Mucosa of rectum (tissue), 2 donors: ENCODE measurements at regions not wholly inside any gene's neighbourhood (a gene's known extent, or its start where the extent isn't known, plus 50 kb on each side); places are given as distances from the start of the nearest gene placed in this dataset.
"Not testable (repeated sequence)": the region's sequence is repeated elsewhere in the genome, so short reads cannot be mapped to it uniquely, and the experiment has no call there.

Source experiments
- H3K27ac ChIP-seq, 2 donors: one replicate each; pipeline ENCODE4 v1.7.0; 2013; ENCODE audit warnings: inconsistent platforms in 2 of 2, low read depth in 2 of 2, low read length in 2 of 2
- H3K27me3 ChIP-seq, 2 donors: one replicate each; pipeline ENCODE4 v1.7.0; 2013; ENCODE audit warnings: low read length in 2 of 2; ENCODE audit not compliant: control insufficient read depth in 2 of 2, insufficient read depth in 2 of 2
- H3K36me3 ChIP-seq, 2 donors: one replicate each; pipeline ENCODE4 v1.7.0; 2013; ENCODE audit warnings: low read length in 2 of 2; ENCODE audit not compliant: control insufficient read depth in 2 of 2, insufficient read depth in 2 of 2
- H3K4me1 ChIP-seq, 2 donors: one replicate each; pipeline ENCODE4 v1.7.0; 2013; ENCODE audit warnings: low read length in 2 of 2, mild to moderate bottlenecking in 1 of 2; ENCODE audit not compliant: control insufficient read depth in 2 of 2, insufficient read depth in 2 of 2
- H3K4me3 ChIP-seq, 2 donors: one replicate each; pipeline ENCODE4 v1.7.0; 2013; ENCODE audit warnings: low read length in 2 of 2
- H3K9ac ChIP-seq, 2 donors: one replicate each; pipeline ENCODE4 v1.7.0; 2013; ENCODE audit warnings: low read length in 2 of 2, low read depth in 1 of 2, mild to moderate bottlenecking in 1 of 2
- H3K9me3 ChIP-seq, 2 donors: one replicate each; pipeline ENCODE4 v1.7.0; 2013; ENCODE audit warnings: low read length in 2 of 2; ENCODE audit not compliant: control insufficient read depth in 2 of 2
- donor health status: healthy.
- donor health status: Normal muscosa, but diverticular disease.

- not testable (repeated sequence) for H3K4me1 ChIP-seq
These were observed 544.6 kb upstream of the DEFB115 start for GRCh38 chr20:30712861-30713260.

GRCh38 chr20:30719415-30720199, 537.9 kb upstream of the DEFB115 start:
- not testable (repeated sequence) for H3K9me3 ChIP-seq, H3K27ac ChIP-seq, H3K36me3 ChIP-seq, H3K4me1 ChIP-seq, H3K9ac ChIP-seq, H3K27me3 ChIP-seq, H3K4me3 ChIP-seq

More at GRCh38 chr20:30712861-30713260, 544.6 kb upstream of the DEFB115 start:
- H3K27ac ChIP-seq, H3K4me3 ChIP-seq, H3K36me3 ChIP-seq, H3K27me3 ChIP-seq, H3K9ac ChIP-seq, H3K9me3 ChIP-seq: not testable (repeated sequence)

GRCh38 chr20:30723511-30723910, 534.0 kb upstream of the DEFB115 start:
- H3K9me3 ChIP-seq, H3K27me3 ChIP-seq, H3K36me3 ChIP-seq, H3K4me1 ChIP-seq: not testable (repeated sequence)
- H3K4me3 ChIP-seq: peak overlapping the region; percentile 33 to 39
- H3K9ac ChIP-seq: peak overlapping the region in 1 of 2 donors; percentile 43
- peak overlapping the region in 1 of 2 donors; percentile 58 for H3K27ac ChIP-seq

GRCh38 chr20:30723934-30724687, 533.4 kb upstream of the DEFB115 start:
- not testable (repeated sequence) for H3K9me3 ChIP-seq, H3K36me3 ChIP-seq, H3K27me3 ChIP-seq, H3K4me1 ChIP-seq
- H3K4me3 ChIP-seq: peak overlapping the region; percentile 43 to 44
- H3K9ac ChIP-seq: peak overlapping the region; percentile 32 to 43
- peak overlapping the region; percentile 23 to 58 for H3K27ac ChIP-seq

- H3K36me3 ChIP-seq, H3K27me3 ChIP-seq, H3K27ac ChIP-seq, H3K4me1 ChIP-seq, H3K9me3 ChIP-seq: not testable (repeated sequence)
- H3K4me3 ChIP-seq: peak overlapping the region in 1 of 2 donors; percentile 43
- H3K9ac ChIP-seq: peak overlapping the region in 1 of 2 donors; percentile 33
These were observed 532.8 kb upstream of the DEFB115 start for GRCh38 chr20:30724688-30725074.

GRCh38 chr20:30725188-30725587, 532.3 kb upstream of the DEFB115 start:
- H3K4me1 ChIP-seq, H3K9ac ChIP-seq, H3K27ac ChIP-seq, H3K9me3 ChIP-seq, H3K36me3 ChIP-seq, H3K27me3 ChIP-seq, H3K4me3 ChIP-seq: not testable (repeated sequence)

- H3K27ac ChIP-seq, H3K9ac ChIP-seq, H3K4me1 ChIP-seq, H3K27me3 ChIP-seq, H3K36me3 ChIP-seq, H3K9me3 ChIP-seq, H3K4me3 ChIP-seq: not testable (repeated sequence)
These were observed 529.1 kb upstream of the DEFB115 start for GRCh38 chr20:30728271-30728885.
